DND-41 (cell line): ENCODE measurements at regions not wholly inside any gene's neighbourhood (a gene's known extent, or its start where the extent isn't known, plus 50 kb on each side); places are given as distances from the start of the nearest gene placed in this dataset.

ENCODE experiments used
- ATAC-seq: fragments of 200-7000 bp; cut with Tn5 transposase; 3 replicates; pipeline ENCODE4 v1.9.1; 2021; ENCODE audit warnings: low read depth; ENCODE audit not compliant: insufficient read depth
- DNase-seq: peaks from one replicate; pipeline ENCODE4 v3.0.0-alpha.2; 2020
- H2AFZ ChIP-seq: 2 replicates; pipeline ENCODE4 v1.6.0; 2012; ENCODE audit warnings: low read depth, low read length
- H3K27ac ChIP-seq: 2 replicates; pipeline ENCODE4 v1.5.1; 2012; ENCODE audit warnings: low read length, inconsistent platforms
- H3K27me3 ChIP-seq: fragments of 200-600 bp; sonication (generic); 2 replicates; pipeline ENCODE4 v1.6.0; 2012; ENCODE audit warnings: low read length, mild to moderate bottlenecking, inconsistent platforms; ENCODE audit not compliant: insufficient read depth, poor library complexity
- H3K36me3 ChIP-seq: 2 replicates; pipeline ENCODE4 v1.5.1; 2012; ENCODE audit warnings: low read length, inconsistent platforms; ENCODE audit not compliant: insufficient read depth
- H3K4me1 ChIP-seq: 2 replicates; pipeline ENCODE4 v1.5.1; 2012; ENCODE audit warnings: mild to moderate bottlenecking, low read length; ENCODE audit not compliant: insufficient read depth
- H3K4me2 ChIP-seq: 2 replicates; pipeline ENCODE4 v1.6.0; 2012; ENCODE audit warnings: mild to moderate bottlenecking, moderate library complexity, low read length, inconsistent platforms; ENCODE audit not compliant: insufficient read depth
- H3K4me3 ChIP-seq, 2 experiments: fragments of 200-600 bp in 1 of 2; shearing (Covaris generic) in 1 of 2; 2 replicates each; pipeline ENCODE4 v1.5.1; 2012 to 2016; ENCODE audit warnings: inconsistent platforms in 2 of 2, low read length in 2 of 2, mild to moderate bottlenecking in 2 of 2, low read depth in 1 of 2, moderate library complexity in 1 of 2
- H3K79me2 ChIP-seq: 2 replicates; pipeline ENCODE4 v1.6.0; 2012; ENCODE audit warnings: low read length, inconsistent platforms; ENCODE audit not compliant: insufficient read depth
- H3K9ac ChIP-seq: 2 replicates; pipeline ENCODE4 v1.6.0; 2012; ENCODE audit warnings: low read depth, mild to moderate bottlenecking, inconsistent platforms, low read length, moderate library complexity
- H3K9me3 ChIP-seq: 2 replicates; pipeline ENCODE4 v1.5.1; 2012; ENCODE audit warnings: low read length, moderate library complexity, mild to moderate bottlenecking, inconsistent platforms; ENCODE audit not compliant: insufficient read depth, severe bottlenecking
- H4K20me1 ChIP-seq: 2 replicates; pipeline ENCODE4 v1.6.0; 2012; ENCODE audit warnings: low read length; ENCODE audit not compliant: insufficient read depth
- EZH2 ChIP-seq: IDR thresholded peaks from 3 replicates; pipeline ENCODE4 v1.6.1; 2012; ENCODE audit warnings: borderline replicate concordance, low read depth, mild to moderate bottlenecking, moderate library complexity, low read length, inconsistent platforms; ENCODE audit not compliant: severe bottlenecking
- TF ChIP-seq, protein P1 (sequence below): IDR thresholded peaks from 2 replicates; pipeline ENCODE4 v1.5.1; 2012; ENCODE audit warnings: borderline replicate concordance, low read length, moderate library complexity, mild to moderate bottlenecking; ENCODE audit not compliant: poor library complexity, severe bottlenecking; ENCODE audit errors: extremely low read depth

GRCh38 chr5:90134381-90134780 lies 275.2 kb downstream of the CETN3 start:
- Histone ChIP-seq H3K4me1 (no peaks in the 10 kb centered on the region), H3K27ac (no peak overlapping the region), H3K79me2 (no peaks in the 10 kb centered on the region), H4K20me1 (no peaks in the 10 kb centered on the region), H3K27me3 (no peaks in the 10 kb centered on the region), H3K9ac (no peak overlapping the region), H2AFZ (no peak overlapping the region), H3K4me3 (no peak overlapping the region), H3K9me3 (no peaks in the 10 kb centered on the region), H3K36me3 (no peaks in the 10 kb centered on the region), H3K4me2 (no peak overlapping the region)
- no peak for DNase-seq
- TF ChIP-seq, protein P1, sequence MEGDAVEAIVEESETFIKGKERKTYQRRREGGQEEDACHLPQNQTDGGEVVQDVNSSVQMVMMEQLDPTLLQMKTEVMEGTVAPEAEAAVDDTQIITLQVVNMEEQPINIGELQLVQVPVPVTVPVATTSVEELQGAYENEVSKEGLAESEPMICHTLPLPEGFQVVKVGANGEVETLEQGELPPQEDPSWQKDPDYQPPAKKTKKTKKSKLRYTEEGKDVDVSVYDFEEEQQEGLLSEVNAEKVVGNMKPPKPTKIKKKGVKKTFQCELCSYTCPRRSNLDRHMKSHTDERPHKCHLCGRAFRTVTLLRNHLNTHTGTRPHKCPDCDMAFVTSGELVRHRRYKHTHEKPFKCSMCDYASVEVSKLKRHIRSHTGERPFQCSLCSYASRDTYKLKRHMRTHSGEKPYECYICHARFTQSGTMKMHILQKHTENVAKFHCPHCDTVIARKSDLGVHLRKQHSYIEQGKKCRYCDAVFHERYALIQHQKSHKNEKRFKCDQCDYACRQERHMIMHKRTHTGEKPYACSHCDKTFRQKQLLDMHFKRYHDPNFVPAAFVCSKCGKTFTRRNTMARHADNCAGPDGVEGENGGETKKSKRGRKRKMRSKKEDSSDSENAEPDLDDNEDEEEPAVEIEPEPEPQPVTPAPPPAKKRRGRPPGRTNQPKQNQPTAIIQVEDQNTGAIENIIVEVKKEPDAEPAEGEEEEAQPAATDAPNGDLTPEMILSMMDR = no peak
- no peak for TF ChIP-seq EZH2
- ATAC-seq = no peak

- no peaks in the 10 kb centered on the region for H4K20me1 ChIP-seq
- no peak overlapping the region for H3K9ac ChIP-seq
- H3K4me1 ChIP-seq = no peaks in the 10 kb centered on the region
- TF ChIP-seq EZH2 = no peak
- TF ChIP-seq, protein P1 = no peak
- no peaks in the 10 kb centered on the region for H3K27me3 ChIP-seq
- no peaks in the 10 kb centered on the region for H3K36me3 ChIP-seq
- no peak overlapping the region for H2AFZ ChIP-seq
- no peaks in the 10 kb centered on the region for H3K9me3 ChIP-seq
- H3K27ac ChIP-seq = no peak overlapping the region
- H3K79me2 ChIP-seq = no peaks in the 10 kb centered on the region
- ATAC-seq (no peak), DNase-seq (no peak)
- no peak overlapping the region for H3K4me2 ChIP-seq
- H3K4me3 ChIP-seq = no peak overlapping the region
These were observed 275.6 kb downstream of the CETN3 start for GRCh38 chr5:90133941-90134340.

- Histone ChIP-seq H3K36me3 (no peaks in the 10 kb centered on the region), H3K4me1 (no peaks in the 10 kb centered on the region), H3K4me3 (no peak overlapping the region), H3K27ac (no peak overlapping the region), H3K9ac (no peak overlapping the region), H3K4me2 (no peak overlapping the region), H4K20me1 (no peaks in the 10 kb centered on the region), H2AFZ (no peak overlapping the region), H3K9me3 (no peaks in the 10 kb centered on the region), H3K79me2 (no peaks in the 10 kb centered on the region), H3K27me3 (no peaks in the 10 kb centered on the region)
- no peak for ATAC-seq
- no peak for DNase-seq
- TF ChIP-seq, protein P1 = no peak
- TF ChIP-seq EZH2 = no peak
These were observed 278.0 kb downstream of the CETN3 start for GRCh38 chr5:90131383-90132133.
